ENCODE measurements at regions not wholly inside any gene's neighbourhood (a gene's known extent, or its start where the extent isn't known, plus 50 kb on each side); places are given as distances from the start of the nearest gene placed in this dataset.

DNA sequence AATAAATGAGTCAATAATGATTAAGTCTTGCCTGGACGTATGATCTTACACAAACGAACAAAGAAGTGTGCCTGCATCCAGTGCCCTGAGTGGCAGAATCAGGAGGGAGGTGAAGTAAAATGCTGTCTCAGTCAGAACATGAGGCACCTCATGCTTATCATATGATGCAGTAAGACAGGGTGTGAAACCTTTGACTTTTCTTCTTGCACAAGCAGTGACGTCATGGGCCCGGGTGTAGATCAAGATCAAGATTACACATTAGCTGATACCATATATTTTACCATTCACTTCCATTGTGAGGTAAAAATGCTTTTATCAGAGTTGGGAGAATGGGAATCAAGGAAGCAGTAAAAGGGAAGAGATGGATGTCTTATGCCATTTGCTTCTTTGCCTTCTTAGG is 291.6 kb upstream of the PLSCR5 start:
- no peaks in the 10 kb centered on the region for H3K9me3 Mint-ChIP-seq
- H3K27ac Mint-ChIP-seq = no peak overlapping the region
- no peaks in the 10 kb centered on the region for H3K4me1 Mint-ChIP-seq
- no peaks in the 10 kb centered on the region for H3K27me3 Mint-ChIP-seq (ENCODE audit: low read depth)
- no peak overlapping the region for H3K4me3 Mint-ChIP-seq
- no peaks in the 10 kb centered on the region for H3K36me3 Mint-ChIP-seq (ENCODE audit: low read depth)
- TF ChIP-seq CTCF (IDR thresholded peaks at IDR 0.05; ENCODE audit: unreplicated experiment in 3 of 3) = no peak

- no peaks in the 10 kb centered on the region for H3K9me3 Mint-ChIP-seq
- H3K36me3 Mint-ChIP-seq (ENCODE audit: low read depth) = no peaks in the 10 kb centered on the region
- no peak for TF ChIP-seq CTCF (IDR thresholded peaks at IDR 0.05; ENCODE audit: unreplicated experiment in 3 of 3)
Observed at GRCh38 chr3:146895026-146895749, 290.0 kb upstream of the PLSCR5 start.

DNA sequence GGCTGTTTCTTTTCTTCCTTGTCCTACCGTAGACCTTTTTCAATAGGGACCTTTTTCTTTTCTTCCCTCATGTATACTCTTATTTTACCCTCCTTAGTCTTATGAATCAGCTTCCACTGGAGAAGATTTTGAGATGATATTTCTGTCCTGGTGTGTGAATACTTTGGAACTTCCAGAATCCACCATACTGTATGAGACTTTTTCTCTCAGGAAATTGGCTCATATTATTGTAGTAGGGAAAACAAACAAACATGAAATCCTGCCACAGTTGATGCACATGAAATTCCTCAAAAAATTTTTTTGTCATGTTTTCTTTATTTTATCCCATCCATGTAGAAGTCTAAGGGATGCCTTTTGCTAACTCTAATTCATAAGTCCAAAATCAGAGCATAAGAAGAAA is 289.3 kb upstream of the PLSCR5 start:
- Mint-ChIP-seq H3K27ac (no peak overlapping the region), H3K9me3 (no peaks in the 10 kb centered on the region), H3K27me3 (ENCODE audit: low read depth) (no peaks in the 10 kb centered on the region), H3K4me3 (no peak overlapping the region), H3K4me1 (no peaks in the 10 kb centered on the region), H3K36me3 (ENCODE audit: low read depth) (no peaks in the 10 kb centered on the region)
- TF ChIP-seq CTCF (IDR thresholded peaks at IDR 0.05; ENCODE audit: unreplicated experiment in 3 of 3) = no peak

More at GRCh38 chr3:146895026-146895749, 290.0 kb upstream of the PLSCR5 start:
- Mint-ChIP-seq H3K4me3 (no peak overlapping the region), H3K27me3 (ENCODE audit: low read depth) (no peaks in the 10 kb centered on the region), H3K4me1 (no peaks in the 10 kb centered on the region), H3K27ac (no peak overlapping the region)

GRCh38 chr3:146892041-146892440 is 286.9 kb upstream of the PLSCR5 start:
- Mint-ChIP-seq H3K9me3 (no peaks in the 10 kb centered on the region), H3K27me3 (ENCODE audit: low read depth) (no peaks in the 10 kb centered on the region), H3K4me1 (no peaks in the 10 kb centered on the region), H3K4me3 (no peak overlapping the region), H3K36me3 (ENCODE audit: low read depth) (no peaks in the 10 kb centered on the region), H3K27ac (no peak overlapping the region)
- no peak for TF ChIP-seq CTCF (IDR thresholded peaks at IDR 0.05; ENCODE audit: unreplicated experiment in 3 of 3)

GRCh38 chr3:146889626-146890025 is 284.5 kb upstream of the PLSCR5 start:
- H3K27ac Mint-ChIP-seq = no peak overlapping the region
- peaks cover 11% of the 10 kb centered on the region for H3K4me1 Mint-ChIP-seq
- no peaks in the 10 kb centered on the region for H3K9me3 Mint-ChIP-seq
- TF ChIP-seq CTCF (IDR thresholded peaks at IDR 0.05; ENCODE audit: unreplicated experiment in 3 of 3) = no peak
- no peaks in the 10 kb centered on the region for H3K36me3 Mint-ChIP-seq (ENCODE audit: low read depth)
- H3K4me3 Mint-ChIP-seq = no peak overlapping the region
- no peaks in the 10 kb centered on the region for H3K27me3 Mint-ChIP-seq (ENCODE audit: low read depth)

GRCh38 chr3:146888176-146888575 is 283.0 kb upstream of the PLSCR5 start:
- no peak overlapping the region for H3K4me3 Mint-ChIP-seq
- H3K4me1 Mint-ChIP-seq = peaks cover 16% of the 10 kb centered on the region
- H3K27me3 Mint-ChIP-seq (ENCODE audit: low read depth) = no peaks in the 10 kb centered on the region
- TF ChIP-seq CTCF (IDR thresholded peaks at IDR 0.05; ENCODE audit: unreplicated experiment in 3 of 3) = no peak
- H3K36me3 Mint-ChIP-seq (ENCODE audit: low read depth) = no peaks in the 10 kb centered on the region
- no peaks in the 10 kb centered on the region for H3K9me3 Mint-ChIP-seq
- no peak overlapping the region for H3K27ac Mint-ChIP-seq
